GM23338 (cell line): ENCODE measurements at regions not wholly inside any gene's neighbourhood (a gene's known extent, or its start where the extent isn't known, plus 50 kb on each side); places are given as distances from the start of the nearest gene placed in this dataset.

Experiments used
- ATAC-seq: fragments of 200-7000 bp; cut with Tn5 transposase; 3 replicates; pipeline ENCODE4 v1.9.1; 2020
- DNase-seq: peaks from one replicate; pipeline ENCODE4 v3.0.0-alpha.2; 2015; ENCODE audit warnings: low spot score
- H2AFZ ChIP-seq: fragments of 200-600 bp; sonication (generic); 2 replicates; pipeline ENCODE4 v1.8.0; 2016; ENCODE audit warnings: antibody characterized with exemption, mild to moderate bottlenecking, moderate library complexity
- H3F3A ChIP-seq: fragments of 200-600 bp; sonication (generic); replicated peaks from 2 replicates; pipeline ENCODE4 v1.8.0; 2017; ENCODE audit warnings: antibody characterized with exemption, mixed run types, low read depth
- H3K27ac ChIP-seq: fragments of 200-600 bp; sonication (generic); 2 replicates; pipeline ENCODE4 v1.6.1; 2016; ENCODE audit warnings: low read depth
- H3K27me3 ChIP-seq: fragments of 200-600 bp; sonication (generic); 2 replicates; pipeline ENCODE4 v1.8.0; 2016; ENCODE audit warnings: mild to moderate bottlenecking, mixed run types, moderate library complexity; ENCODE audit not compliant: insufficient read depth
- H3K36me3 ChIP-seq: fragments of 200-600 bp; sonication (generic); 2 replicates; pipeline ENCODE4 v1.8.0; 2016; ENCODE audit warnings: mild to moderate bottlenecking; ENCODE audit not compliant: insufficient read depth
- H3K4me1 ChIP-seq: fragments of 200-600 bp; sonication (generic); 2 replicates; pipeline ENCODE4 v1.8.0; 2016; ENCODE audit warnings: mild to moderate bottlenecking, moderate library complexity; ENCODE audit not compliant: insufficient read depth
- H3K4me2 ChIP-seq: fragments of 200-600 bp; sonication (generic); 2 replicates; pipeline ENCODE4 v1.7.1; 2017; ENCODE audit warnings: mixed run types
- H3K4me3 ChIP-seq: fragments of 200-600 bp; sonication (generic); 2 replicates; pipeline ENCODE4 v1.6.1; 2016; ENCODE audit warnings: mixed run types
- H3K79me2 ChIP-seq: fragments of 200-600 bp; sonication (generic); replicated peaks from 2 replicates; pipeline ENCODE4 v1.8.0; 2017; ENCODE audit warnings: mild to moderate bottlenecking; ENCODE audit not compliant: insufficient read depth
- H3K9me2 ChIP-seq: fragments of 200-600 bp; sonication (generic); 2 replicates; pipeline ENCODE4 v1.8.0; 2017; ENCODE audit not compliant: insufficient read depth
- H4K20me1 ChIP-seq: fragments of 200-600 bp; sonication (generic); replicated peaks from 2 replicates; pipeline ENCODE4 v1.8.0; 2017; ENCODE audit warnings: mild to moderate bottlenecking; ENCODE audit not compliant: insufficient read depth
- H3K27ac Mint-ChIP-seq: 2 replicates; pipeline ENCODE4 v1.8.0; 2020; ENCODE audit warnings: inconsistent platforms, mild to moderate bottlenecking, moderate library complexity, mixed read lengths
- H3K27me3 Mint-ChIP-seq: 3 replicates; pipeline ENCODE4 v1.8.0; 2022; ENCODE audit warnings: low read depth, mild to moderate bottlenecking, moderate library complexity, mixed read lengths, inconsistent platforms; ENCODE audit not compliant: insufficient read depth, poor library complexity
- H3K36me3 Mint-ChIP-seq: 3 replicates; pipeline ENCODE4 v1.8.0; 2021; ENCODE audit warnings: low read depth, mild to moderate bottlenecking, inconsistent platforms, moderate library complexity, mixed read lengths
- H3K4me1 Mint-ChIP-seq: 3 replicates; pipeline ENCODE4 v1.8.0; 2020; ENCODE audit warnings: mild to moderate bottlenecking, inconsistent platforms, mixed read lengths
- H3K4me3 Mint-ChIP-seq: 3 replicates; pipeline ENCODE4 v1.8.0; 2021; ENCODE audit warnings: moderate library complexity, mild to moderate bottlenecking, inconsistent platforms, mixed read lengths
- H3K9me3 Mint-ChIP-seq: 3 replicates; pipeline ENCODE4 v1.8.0; 2020; ENCODE audit warnings: moderate library complexity, mild to moderate bottlenecking, inconsistent platforms, mixed read lengths
- CREB1 ChIP-seq: fragments of 250-450 bp; sonication (Bioruptor Pico); IDR thresholded peaks from 2 replicates; pipeline ENCODE4 v1.5.0; 2020; ENCODE audit warnings: low read depth, mild to moderate bottlenecking, moderate library complexity
- ETS1 ChIP-seq: IDR thresholded peaks from 2 replicates; pipeline ENCODE4 v1.6.1; 2016; ENCODE audit warnings: antibody characterized with exemption
- EZH2 ChIP-seq: fragments of 200-600 bp; sonication (generic); IDR thresholded peaks from one replicate; pipeline ENCODE4 v1.8.0; 2017; ENCODE audit warnings: antibody characterized with exemption, mild to moderate bottlenecking, low read depth; ENCODE audit not compliant: unreplicated experiment
- NANOG ChIP-seq: IDR thresholded peaks from 2 replicates; pipeline ENCODE4 v1.6.1; 2016; ENCODE audit warnings: antibody characterized with exemption, borderline replicate concordance
- STAT1 ChIP-seq: IDR thresholded peaks from one replicate; pipeline ENCODE4 v1.6.1; 2016; ENCODE audit warnings: antibody characterized with exemption; ENCODE audit not compliant: unreplicated experiment
- ZNF114 ChIP-seq: fragments of 250-450 bp; sonication (Bioruptor Pico); IDR thresholded peaks from 2 replicates; pipeline ENCODE4 v1.5.0; 2020; ENCODE audit warnings: mild to moderate bottlenecking, moderate library complexity
- ZNF331 ChIP-seq: fragments of 250-450 bp; sonication (Bioruptor Pico); IDR thresholded peaks from 2 replicates; pipeline ENCODE4 v1.5.0; 2020; ENCODE audit warnings: low read depth, mild to moderate bottlenecking, moderate library complexity
- TF ChIP-seq, protein P1 (sequence below): IDR thresholded peaks from one replicate; pipeline ENCODE4 v1.6.1; 2018; ENCODE audit warnings: antibody characterized with exemption; ENCODE audit not compliant: unreplicated experiment
- TF ChIP-seq, protein P2 (sequence below): fragments of 250-450 bp; sonication (Bioruptor Pico); IDR thresholded peaks from 2 replicates; pipeline ENCODE4 v1.5.0; 2020; ENCODE audit warnings: mild to moderate bottlenecking, moderate library complexity

DNA sequence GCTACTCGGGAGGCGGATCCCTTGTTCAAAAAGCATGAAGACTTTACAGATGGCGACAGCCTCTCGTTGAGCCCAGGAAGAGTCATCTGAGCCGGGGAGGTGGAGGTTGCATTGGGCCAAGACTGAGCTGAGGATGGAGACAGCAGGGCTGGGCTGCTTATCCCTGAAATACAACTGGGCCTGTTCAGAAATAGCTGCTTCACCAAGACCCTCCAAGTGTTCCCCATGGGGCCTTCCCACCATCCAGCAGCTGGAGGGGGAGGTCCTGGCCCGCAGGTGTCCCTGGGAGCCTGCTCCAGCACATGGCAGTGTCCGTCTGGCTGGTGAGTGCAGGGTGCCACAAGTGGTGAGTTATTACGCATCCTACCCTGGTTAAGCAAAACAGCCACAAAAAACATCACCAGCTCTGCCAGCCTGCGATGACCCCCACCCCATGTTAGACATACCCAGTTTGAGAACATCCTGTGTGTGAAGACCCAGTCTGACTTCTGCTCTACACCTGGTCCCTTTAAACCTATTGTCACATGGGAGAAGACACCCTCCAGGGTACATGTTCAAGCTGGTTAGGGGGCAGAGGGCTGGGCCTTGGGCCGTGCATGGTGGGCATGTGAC is 93.1 kb upstream of the TMPRSS2 start:
- no peak overlapping the region for H2AFZ ChIP-seq
- H3K4me1 ChIP-seq = no peaks in the 10 kb centered on the region; the same call in 1 of the 2 replicates
- TF ChIP-seq EZH2 (no peak), NANOG (no peak)
- Mint-ChIP-seq H3K4me1 (peaks cover 11% of the 10 kb centered on the region), H3K27me3 (peaks cover 14% of the 10 kb centered on the region), H3K9me3 (no peaks in the 10 kb centered on the region; the same call in 1 of the 3 replicates), H3K27ac (no peak overlapping the region), H3K36me3 (no peaks in the 10 kb centered on the region), H3K4me3 (no peak overlapping the region)
- no peaks in the 10 kb centered on the region for H3F3A ChIP-seq
- no peaks in the 10 kb centered on the region for H3K79me2 ChIP-seq
- DNase-seq = no peak
- no peaks in the 10 kb centered on the region for H3K36me3 ChIP-seq
- H3K9me2 ChIP-seq = no peaks in the 10 kb centered on the region
- ATAC-seq = no peak
- H3K4me3 ChIP-seq = no peak overlapping the region
- H3K27me3 ChIP-seq = no peaks in the 10 kb centered on the region
- no peaks in the 10 kb centered on the region for H4K20me1 ChIP-seq
- H3K4me2 ChIP-seq = no peak overlapping the region
- no peak overlapping the region for H3K27ac ChIP-seq

DNA sequence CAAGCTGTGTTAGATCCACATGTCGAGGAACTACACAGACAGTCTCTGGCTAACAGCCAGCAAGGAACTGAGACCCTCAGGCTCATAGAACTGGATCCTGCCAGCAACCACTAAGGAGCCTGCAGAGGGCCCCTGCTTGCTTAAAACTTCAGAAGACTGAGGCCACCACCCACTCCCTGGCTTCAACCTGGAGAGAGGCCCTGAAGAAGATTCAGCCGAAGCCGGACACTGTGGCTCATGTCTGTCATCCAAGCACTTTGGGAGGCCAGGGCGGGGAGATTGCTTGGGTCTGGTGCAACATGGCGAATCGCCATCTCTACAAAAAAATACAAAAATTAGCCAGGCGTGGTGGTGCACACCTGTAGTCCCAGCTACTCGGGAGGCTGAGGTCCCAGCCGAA is 92.6 kb upstream of the TMPRSS2 start:
- no peak for DNase-seq
- ATAC-seq = no peak
- TF ChIP-seq, protein P1, sequence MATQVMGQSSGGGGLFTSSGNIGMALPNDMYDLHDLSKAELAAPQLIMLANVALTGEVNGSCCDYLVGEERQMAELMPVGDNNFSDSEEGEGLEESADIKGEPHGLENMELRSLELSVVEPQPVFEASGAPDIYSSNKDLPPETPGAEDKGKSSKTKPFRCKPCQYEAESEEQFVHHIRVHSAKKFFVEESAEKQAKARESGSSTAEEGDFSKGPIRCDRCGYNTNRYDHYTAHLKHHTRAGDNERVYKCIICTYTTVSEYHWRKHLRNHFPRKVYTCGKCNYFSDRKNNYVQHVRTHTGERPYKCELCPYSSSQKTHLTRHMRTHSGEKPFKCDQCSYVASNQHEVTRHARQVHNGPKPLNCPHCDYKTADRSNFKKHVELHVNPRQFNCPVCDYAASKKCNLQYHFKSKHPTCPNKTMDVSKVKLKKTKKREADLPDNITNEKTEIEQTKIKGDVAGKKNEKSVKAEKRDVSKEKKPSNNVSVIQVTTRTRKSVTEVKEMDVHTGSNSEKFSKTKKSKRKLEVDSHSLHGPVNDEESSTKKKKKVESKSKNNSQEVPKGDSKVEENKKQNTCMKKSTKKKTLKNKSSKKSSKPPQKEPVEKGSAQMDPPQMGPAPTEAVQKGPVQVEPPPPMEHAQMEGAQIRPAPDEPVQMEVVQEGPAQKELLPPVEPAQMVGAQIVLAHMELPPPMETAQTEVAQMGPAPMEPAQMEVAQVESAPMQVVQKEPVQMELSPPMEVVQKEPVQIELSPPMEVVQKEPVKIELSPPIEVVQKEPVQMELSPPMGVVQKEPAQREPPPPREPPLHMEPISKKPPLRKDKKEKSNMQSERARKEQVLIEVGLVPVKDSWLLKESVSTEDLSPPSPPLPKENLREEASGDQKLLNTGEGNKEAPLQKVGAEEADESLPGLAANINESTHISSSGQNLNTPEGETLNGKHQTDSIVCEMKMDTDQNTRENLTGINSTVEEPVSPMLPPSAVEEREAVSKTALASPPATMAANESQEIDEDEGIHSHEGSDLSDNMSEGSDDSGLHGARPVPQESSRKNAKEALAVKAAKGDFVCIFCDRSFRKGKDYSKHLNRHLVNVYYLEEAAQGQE = no peak
- no peak for TF ChIP-seq EZH2
- TF ChIP-seq STAT1 = no peak
- TF ChIP-seq ZNF331 (CRISPR knock-in tag) = no peak
- TF ChIP-seq, protein P2, sequence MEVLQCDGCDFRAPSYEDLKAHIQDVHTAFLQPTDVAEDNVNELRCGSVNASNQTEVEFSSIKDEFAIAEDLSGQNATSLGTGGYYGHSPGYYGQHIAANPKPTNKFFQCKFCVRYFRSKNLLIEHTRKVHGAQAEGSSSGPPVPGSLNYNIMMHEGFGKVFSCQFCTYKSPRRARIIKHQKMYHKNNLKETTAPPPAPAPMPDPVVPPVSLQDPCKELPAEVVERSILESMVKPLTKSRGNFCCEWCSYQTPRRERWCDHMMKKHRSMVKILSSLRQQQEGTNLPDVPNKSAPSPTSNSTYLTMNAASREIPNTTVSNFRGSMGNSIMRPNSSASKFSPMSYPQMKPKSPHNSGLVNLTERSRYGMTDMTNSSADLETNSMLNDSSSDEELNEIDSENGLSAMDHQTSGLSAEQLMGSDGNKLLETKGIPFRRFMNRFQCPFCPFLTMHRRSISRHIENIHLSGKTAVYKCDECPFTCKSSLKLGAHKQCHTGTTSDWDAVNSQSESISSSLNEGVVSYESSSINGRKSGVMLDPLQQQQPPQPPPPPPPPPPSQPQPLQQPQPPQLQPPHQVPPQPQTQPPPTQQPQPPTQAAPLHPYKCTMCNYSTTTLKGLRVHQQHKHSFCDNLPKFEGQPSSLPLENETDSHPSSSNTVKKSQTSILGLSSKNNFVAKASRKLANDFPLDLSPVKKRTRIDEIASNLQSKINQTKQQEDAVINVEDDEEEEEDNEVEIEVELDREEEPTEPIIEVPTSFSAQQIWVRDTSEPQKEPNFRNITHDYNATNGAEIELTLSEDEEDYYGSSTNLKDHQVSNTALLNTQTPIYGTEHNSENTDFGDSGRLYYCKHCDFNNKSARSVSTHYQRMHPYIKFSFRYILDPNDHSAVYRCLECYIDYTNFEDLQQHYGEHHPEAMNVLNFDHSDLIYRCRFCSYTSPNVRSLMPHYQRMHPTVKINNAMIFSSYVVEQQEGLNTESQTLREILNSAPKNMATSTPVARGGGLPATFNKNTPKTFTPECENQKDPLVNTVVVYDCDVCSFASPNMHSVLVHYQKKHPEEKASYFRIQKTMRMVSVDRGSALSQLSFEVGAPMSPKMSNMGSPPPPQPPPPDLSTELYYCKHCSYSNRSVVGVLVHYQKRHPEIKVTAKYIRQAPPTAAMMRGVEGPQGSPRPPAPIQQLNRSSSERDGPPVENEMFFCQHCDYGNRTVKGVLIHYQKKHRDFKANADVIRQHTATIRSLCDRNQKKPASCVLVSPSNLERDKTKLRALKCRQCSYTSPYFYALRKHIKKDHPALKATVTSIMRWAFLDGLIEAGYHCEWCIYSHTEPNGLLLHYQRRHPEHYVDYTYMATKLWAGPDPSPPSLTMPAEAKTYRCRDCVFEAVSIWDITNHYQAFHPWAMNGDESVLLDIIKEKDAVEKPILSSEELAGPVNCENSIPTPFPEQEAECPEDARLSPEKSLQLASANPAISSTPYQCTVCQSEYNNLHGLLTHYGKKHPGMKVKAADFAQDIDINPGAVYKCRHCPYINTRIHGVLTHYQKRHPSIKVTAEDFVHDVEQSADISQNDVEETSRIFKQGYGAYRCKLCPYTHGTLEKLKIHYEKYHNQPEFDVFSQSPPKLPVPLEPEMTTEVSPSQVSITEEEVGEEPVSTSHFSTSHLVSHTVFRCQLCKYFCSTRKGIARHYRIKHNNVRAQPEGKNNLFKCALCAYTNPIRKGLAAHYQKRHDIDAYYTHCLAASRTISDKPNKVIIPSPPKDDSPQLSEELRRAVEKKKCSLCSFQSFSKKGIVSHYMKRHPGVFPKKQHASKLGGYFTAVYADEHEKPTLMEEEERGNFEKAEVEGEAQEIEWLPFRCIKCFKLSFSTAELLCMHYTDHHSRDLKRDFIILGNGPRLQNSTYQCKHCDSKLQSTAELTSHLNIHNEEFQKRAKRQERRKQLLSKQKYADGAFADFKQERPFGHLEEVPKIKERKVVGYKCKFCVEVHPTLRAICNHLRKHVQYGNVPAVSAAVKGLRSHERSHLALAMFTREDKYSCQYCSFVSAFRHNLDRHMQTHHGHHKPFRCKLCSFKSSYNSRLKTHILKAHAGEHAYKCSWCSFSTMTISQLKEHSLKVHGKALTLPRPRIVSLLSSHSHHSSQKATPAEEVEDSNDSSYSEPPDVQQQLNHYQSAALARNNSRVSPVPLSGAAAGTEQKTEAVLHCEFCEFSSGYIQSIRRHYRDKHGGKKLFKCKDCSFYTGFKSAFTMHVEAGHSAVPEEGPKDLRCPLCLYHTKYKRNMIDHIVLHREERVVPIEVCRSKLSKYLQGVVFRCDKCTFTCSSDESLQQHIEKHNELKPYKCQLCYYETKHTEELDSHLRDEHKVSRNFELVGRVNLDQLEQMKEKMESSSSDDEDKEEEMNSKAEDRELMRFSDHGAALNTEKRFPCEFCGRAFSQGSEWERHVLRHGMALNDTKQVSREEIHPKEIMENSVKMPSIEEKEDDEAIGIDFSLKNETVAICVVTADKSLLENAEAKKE (CRISPR knock-in tag) = no peak
- no peak for TF ChIP-seq ZNF114 (CRISPR knock-in tag)
- TF ChIP-seq NANOG = no peak
- no peak for TF ChIP-seq ETS1
- TF ChIP-seq CREB1 (CRISPR knock-in tag) = no peak

More for the DNA sequence above, 92.6 kb upstream of the TMPRSS2 start:
- Mint-ChIP-seq H3K27ac (no peak overlapping the region), H3K9me3 (no peaks in the 10 kb centered on the region; the same call in 1 of the 3 replicates), H3K4me3 (no peak overlapping the region), H3K36me3 (no peaks in the 10 kb centered on the region), H3K27me3 (peaks cover 14% of the 10 kb centered on the region), H3K4me1 (peaks cover 9% of the 10 kb centered on the region)
- Histone ChIP-seq H3K4me3 (no peak overlapping the region), H2AFZ (no peak overlapping the region), H3K36me3 (no peaks in the 10 kb centered on the region), H3K4me2 (no peak overlapping the region), H3F3A (no peaks in the 10 kb centered on the region), H3K27ac (no peak overlapping the region), H3K27me3 (no peaks in the 10 kb centered on the region), H3K79me2 (no peaks in the 10 kb centered on the region), H3K9me2 (no peaks in the 10 kb centered on the region), H4K20me1 (no peaks in the 10 kb centered on the region), H3K4me1 (no peaks in the 10 kb centered on the region; the same call in 1 of the 2 replicates)
